ENCODE measurements at regions not wholly inside any gene's neighbourhood (a gene's known extent, or its start where the extent isn't known, plus 50 kb on each side); places are given as distances from the start of the nearest gene placed in this dataset.

GRCh38 chr5:4984461-4984860, 155.7 kb upstream of the ADAMTS16 start:
- TF ChIP-seq CTCF (conservative IDR thresholded peaks at IDR 0.05; ENCODE audit: control insufficient read depth, insufficient read depth, low read depth, low read length): no peak
- no peak for DNase-seq (ENCODE audit: low read depth)
- no peak overlapping the region for H3K4me3 ChIP-seq (ENCODE audit: control insufficient read depth, low read depth, low read length)

- no peak for DNase-seq (ENCODE audit: low read depth)
- TF ChIP-seq CTCF (conservative IDR thresholded peaks at IDR 0.05; ENCODE audit: control insufficient read depth, insufficient read depth, low read depth, low read length): no peak
- no peak overlapping the region for H3K4me3 ChIP-seq (ENCODE audit: control insufficient read depth, low read depth, low read length)
Measured at GRCh38 chr5:4987431-4987830, 152.7 kb upstream of the ADAMTS16 start.

GRCh38 chr5:4989118-4989517, 151.0 kb upstream of the ADAMTS16 start:
- no peak for DNase-seq (ENCODE audit: low read depth)
- no peak for TF ChIP-seq CTCF (conservative IDR thresholded peaks at IDR 0.05; ENCODE audit: control insufficient read depth, insufficient read depth, low read depth, low read length)
- no peak overlapping the region for H3K4me3 ChIP-seq (ENCODE audit: control insufficient read depth, low read depth, low read length)

GRCh38 chr5:4990017-4990416, 150.1 kb upstream of the ADAMTS16 start:
- no peak for TF ChIP-seq CTCF (conservative IDR thresholded peaks at IDR 0.05; ENCODE audit: control insufficient read depth, insufficient read depth, low read depth, low read length)
- no peak for DNase-seq (ENCODE audit: low read depth)
- H3K4me3 ChIP-seq (ENCODE audit: control insufficient read depth, low read depth, low read length): no peak overlapping the region

- no peak overlapping the region for H3K4me3 ChIP-seq (ENCODE audit: control insufficient read depth, low read depth, low read length)
Measured at GRCh38 chr5:4990462-4990861, 149.7 kb upstream of the ADAMTS16 start.

GRCh38 chr5:4991925-4992324, 148.2 kb upstream of the ADAMTS16 start:
- no peak for TF ChIP-seq CTCF (conservative IDR thresholded peaks at IDR 0.05; ENCODE audit: control insufficient read depth, insufficient read depth, low read depth, low read length)
- no peak for DNase-seq (ENCODE audit: low read depth)
- no peak overlapping the region for H3K4me3 ChIP-seq (ENCODE audit: control insufficient read depth, low read depth, low read length)

More at GRCh38 chr5:4990462-4990861, 149.7 kb upstream of the ADAMTS16 start:
- no peak for TF ChIP-seq CTCF (conservative IDR thresholded peaks at IDR 0.05; ENCODE audit: control insufficient read depth, insufficient read depth, low read depth, low read length)
- no peak for DNase-seq (ENCODE audit: low read depth)

- DNase-seq (ENCODE audit: low read depth): peak; percentile 79
Measured at GRCh38 chr5:4995014-4995413, 145.1 kb upstream of the ADAMTS16 start.

More at GRCh38 chr5:4995014-4995413, 145.1 kb upstream of the ADAMTS16 start:
- no peak for TF ChIP-seq CTCF (conservative IDR thresholded peaks at IDR 0.05; ENCODE audit: control insufficient read depth, insufficient read depth, low read depth, low read length)
- no peak overlapping the region for H3K4me3 ChIP-seq (ENCODE audit: control insufficient read depth, low read depth, low read length)
